ENCODE measurements at regions not wholly inside any gene's neighbourhood (a gene's known extent, or its start where the extent isn't known, plus 50 kb on each side); places are given as distances from the start of the nearest gene placed in this dataset.

- TF ChIP-seq CTCF (IDR thresholded peaks at IDR 0.05; ENCODE audit: low read depth, low read length) (no peak), EZH2phosphoT487 (IDR thresholded peaks at IDR 0.05; ENCODE audit: low read depth) (no peak)
Measured at GRCh38 chr12:62103748-62104147, 156.5 kb upstream of the USP15 start.

Data from OCI-LY3 (cell line).